Neural cell (in vitro differentiated cells): ENCODE measurements at regions not wholly inside any gene's neighbourhood (a gene's known extent, or its start where the extent isn't known, plus 50 kb on each side); places are given as distances from the start of the nearest gene placed in this dataset.

Experiments
- CTCF ChIP-seq: fragments of 450-650 bp; IDR thresholded peaks from 2 replicates; pipeline ENCODE4 v1.5.1; 2014; ENCODE audit warnings: antibody characterized with exemption, mild to moderate bottlenecking, moderate library complexity; ENCODE audit not compliant: poor library complexity, severe bottlenecking
- EP300 ChIP-seq: fragments of 450-650 bp; conservative IDR thresholded peaks from 2 replicates; pipeline ENCODE4 v1.6.1; 2014; ENCODE audit warnings: antibody characterized with exemption, mild to moderate bottlenecking, moderate library complexity; ENCODE audit not compliant: poor library complexity, severe bottlenecking
- POLR2AphosphoS5 ChIP-seq: IDR thresholded peaks from 2 replicates; pipeline ENCODE4 v1.6.1; 2012

GRCh38 chr5:25614466-25614865, 969.7 kb upstream of the CDH10 start:
- TF ChIP-seq EP300 (no peak), CTCF (no peak), POLR2AphosphoS5 (no peak)
